GM10266 (cell line): ENCODE measurements at regions not wholly inside any gene's neighbourhood (a gene's known extent, or its start where the extent isn't known, plus 50 kb on each side); places are given as distances from the start of the nearest gene placed in this dataset.

Source experiments
- DNase-seq: peaks from one replicate; pipeline ENCODE4 v3.0.0; 2012; ENCODE audit errors: extremely low spot score
- CTCF ChIP-seq: IDR thresholded peaks from 2 replicates; pipeline ENCODE4 v1.5.1; 2012; ENCODE audit warnings: mild to moderate bottlenecking, low read depth; ENCODE audit not compliant: control insufficient read depth, insufficient read depth; ENCODE audit errors: missing control alignments

GRCh38 chr5:166293892-166294291 lies 1997.6 kb upstream of the WWC1 start:
- TF ChIP-seq CTCF = no peak
- no peak for DNase-seq

- no peak for TF ChIP-seq CTCF
- DNase-seq = no peak
These were observed 1989.3 kb upstream of the WWC1 start for GRCh38 chr5:166302166-166302565.

- TF ChIP-seq CTCF = no peak
- DNase-seq = no peak
These were observed 1974.0 kb upstream of the WWC1 start for GRCh38 chr5:166317425-166317824.

- TF ChIP-seq CTCF = no peak
- DNase-seq = no peak
These were observed 1970.4 kb upstream of the WWC1 start for GRCh38 chr5:166320920-166321480.

GRCh38 chr5:166324372-166324771 lies 1967.1 kb upstream of the WWC1 start:
- TF ChIP-seq CTCF = no peak
- no peak for DNase-seq

- no peak for TF ChIP-seq CTCF
These were observed 1962.2 kb upstream of the WWC1 start for GRCh38 chr5:166329149-166329800.

GRCh38 chr5:166330036-166330435 lies 1961.4 kb upstream of the WWC1 start:
- no peak for DNase-seq
- TF ChIP-seq CTCF = no peak

More at GRCh38 chr5:166329149-166329800, 1962.2 kb upstream of the WWC1 start:
- DNase-seq = no peak
